ENCODE measurements at regions not wholly inside any gene's neighbourhood (a gene's known extent, or its start where the extent isn't known, plus 50 kb on each side); places are given as distances from the start of the nearest gene placed in this dataset.

DNA sequence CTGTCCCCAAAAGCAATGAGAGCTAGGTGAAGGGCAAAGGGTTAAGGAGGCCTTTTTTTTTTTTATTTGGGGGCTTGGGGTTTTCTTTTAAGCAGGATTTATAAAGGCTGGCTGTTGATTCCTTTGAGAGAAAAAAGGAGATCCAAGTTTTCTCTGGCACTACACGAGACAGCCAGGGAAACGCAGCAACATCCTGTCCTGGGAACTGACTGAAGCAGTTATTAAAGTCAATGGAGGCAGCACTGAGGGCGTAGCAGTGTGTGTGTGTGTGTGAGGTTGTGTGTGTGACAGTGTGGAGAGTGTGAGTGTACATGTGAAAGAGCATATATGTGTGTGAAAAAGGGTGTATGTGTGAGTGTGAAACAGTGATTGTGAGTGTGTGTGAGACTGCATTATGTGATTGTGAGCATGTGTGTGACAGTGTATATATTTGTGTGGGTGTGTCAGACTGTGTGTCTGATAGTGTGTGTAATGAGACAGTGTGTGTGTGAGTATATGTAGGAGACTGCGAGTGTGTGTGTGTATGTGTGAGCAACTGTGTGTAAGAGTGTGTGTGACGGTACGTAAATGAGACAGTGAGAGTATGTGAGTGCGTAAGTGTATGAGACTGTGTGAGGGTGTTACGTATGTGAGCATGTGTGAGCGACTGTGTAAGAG lies 65.9 kb upstream of the TIAM1 start:
- TF ChIP-seq, protein P1, sequence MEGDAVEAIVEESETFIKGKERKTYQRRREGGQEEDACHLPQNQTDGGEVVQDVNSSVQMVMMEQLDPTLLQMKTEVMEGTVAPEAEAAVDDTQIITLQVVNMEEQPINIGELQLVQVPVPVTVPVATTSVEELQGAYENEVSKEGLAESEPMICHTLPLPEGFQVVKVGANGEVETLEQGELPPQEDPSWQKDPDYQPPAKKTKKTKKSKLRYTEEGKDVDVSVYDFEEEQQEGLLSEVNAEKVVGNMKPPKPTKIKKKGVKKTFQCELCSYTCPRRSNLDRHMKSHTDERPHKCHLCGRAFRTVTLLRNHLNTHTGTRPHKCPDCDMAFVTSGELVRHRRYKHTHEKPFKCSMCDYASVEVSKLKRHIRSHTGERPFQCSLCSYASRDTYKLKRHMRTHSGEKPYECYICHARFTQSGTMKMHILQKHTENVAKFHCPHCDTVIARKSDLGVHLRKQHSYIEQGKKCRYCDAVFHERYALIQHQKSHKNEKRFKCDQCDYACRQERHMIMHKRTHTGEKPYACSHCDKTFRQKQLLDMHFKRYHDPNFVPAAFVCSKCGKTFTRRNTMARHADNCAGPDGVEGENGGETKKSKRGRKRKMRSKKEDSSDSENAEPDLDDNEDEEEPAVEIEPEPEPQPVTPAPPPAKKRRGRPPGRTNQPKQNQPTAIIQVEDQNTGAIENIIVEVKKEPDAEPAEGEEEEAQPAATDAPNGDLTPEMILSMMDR (IDR thresholded peaks at IDR 0.05; ENCODE audit: poor library complexity, severe bottlenecking) = no peak
- TF ChIP-seq, protein P2, sequence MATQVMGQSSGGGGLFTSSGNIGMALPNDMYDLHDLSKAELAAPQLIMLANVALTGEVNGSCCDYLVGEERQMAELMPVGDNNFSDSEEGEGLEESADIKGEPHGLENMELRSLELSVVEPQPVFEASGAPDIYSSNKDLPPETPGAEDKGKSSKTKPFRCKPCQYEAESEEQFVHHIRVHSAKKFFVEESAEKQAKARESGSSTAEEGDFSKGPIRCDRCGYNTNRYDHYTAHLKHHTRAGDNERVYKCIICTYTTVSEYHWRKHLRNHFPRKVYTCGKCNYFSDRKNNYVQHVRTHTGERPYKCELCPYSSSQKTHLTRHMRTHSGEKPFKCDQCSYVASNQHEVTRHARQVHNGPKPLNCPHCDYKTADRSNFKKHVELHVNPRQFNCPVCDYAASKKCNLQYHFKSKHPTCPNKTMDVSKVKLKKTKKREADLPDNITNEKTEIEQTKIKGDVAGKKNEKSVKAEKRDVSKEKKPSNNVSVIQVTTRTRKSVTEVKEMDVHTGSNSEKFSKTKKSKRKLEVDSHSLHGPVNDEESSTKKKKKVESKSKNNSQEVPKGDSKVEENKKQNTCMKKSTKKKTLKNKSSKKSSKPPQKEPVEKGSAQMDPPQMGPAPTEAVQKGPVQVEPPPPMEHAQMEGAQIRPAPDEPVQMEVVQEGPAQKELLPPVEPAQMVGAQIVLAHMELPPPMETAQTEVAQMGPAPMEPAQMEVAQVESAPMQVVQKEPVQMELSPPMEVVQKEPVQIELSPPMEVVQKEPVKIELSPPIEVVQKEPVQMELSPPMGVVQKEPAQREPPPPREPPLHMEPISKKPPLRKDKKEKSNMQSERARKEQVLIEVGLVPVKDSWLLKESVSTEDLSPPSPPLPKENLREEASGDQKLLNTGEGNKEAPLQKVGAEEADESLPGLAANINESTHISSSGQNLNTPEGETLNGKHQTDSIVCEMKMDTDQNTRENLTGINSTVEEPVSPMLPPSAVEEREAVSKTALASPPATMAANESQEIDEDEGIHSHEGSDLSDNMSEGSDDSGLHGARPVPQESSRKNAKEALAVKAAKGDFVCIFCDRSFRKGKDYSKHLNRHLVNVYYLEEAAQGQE (IDR thresholded peaks at IDR 0.05; ENCODE audit: borderline replicate concordance) = no peak
- TF ChIP-seq EZH2 (IDR thresholded peaks at IDR 0.05; ENCODE audit: borderline replicate concordance, insufficient read depth, low read length, poor library complexity, severe bottlenecking) (no peak), EP300 (conservative IDR thresholded peaks at IDR 0.05; ENCODE audit: poor library complexity, severe bottlenecking) (no peak), POLR2AphosphoS5 (IDR thresholded peaks at IDR 0.05) (no peak), RAD21 (conservative IDR thresholded peaks at IDR 0.05) (no peak), TAF1 (IDR thresholded peaks at IDR 0.05; ENCODE audit: low read depth) (no peak), SMC3 (conservative IDR thresholded peaks at IDR 0.05; ENCODE audit: poor library complexity) (no peak), MXI1 (conservative IDR thresholded peaks at IDR 0.05; ENCODE audit: poor library complexity, severe bottlenecking) (no peak)

Data from neural cell (in vitro differentiated cells).